ENCODE measurements at regions not wholly inside any gene's neighbourhood (a gene's known extent, or its start where the extent isn't known, plus 50 kb on each side); places are given as distances from the start of the nearest gene placed in this dataset.

DNA sequence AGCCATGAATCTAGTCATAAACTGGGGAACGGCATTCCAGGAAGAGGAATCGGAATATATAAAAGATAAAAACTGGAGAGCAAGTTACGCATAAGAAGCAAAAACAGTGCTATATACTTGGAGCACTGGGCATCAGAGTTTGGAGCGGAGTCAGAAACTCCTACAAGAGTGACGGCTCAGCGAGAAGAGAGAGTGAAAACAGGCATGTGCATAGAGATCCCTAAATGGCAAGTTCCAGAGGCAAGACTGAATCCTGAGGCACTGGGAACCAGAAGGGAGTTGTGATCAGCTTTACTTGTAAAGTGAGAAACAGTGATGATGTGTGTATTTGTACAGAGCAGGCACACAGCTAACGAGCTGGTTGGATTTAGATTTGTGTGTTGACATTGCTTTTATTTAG, 514.4 kb upstream of the TNC start:
- DNase-seq = no peak

DNA sequence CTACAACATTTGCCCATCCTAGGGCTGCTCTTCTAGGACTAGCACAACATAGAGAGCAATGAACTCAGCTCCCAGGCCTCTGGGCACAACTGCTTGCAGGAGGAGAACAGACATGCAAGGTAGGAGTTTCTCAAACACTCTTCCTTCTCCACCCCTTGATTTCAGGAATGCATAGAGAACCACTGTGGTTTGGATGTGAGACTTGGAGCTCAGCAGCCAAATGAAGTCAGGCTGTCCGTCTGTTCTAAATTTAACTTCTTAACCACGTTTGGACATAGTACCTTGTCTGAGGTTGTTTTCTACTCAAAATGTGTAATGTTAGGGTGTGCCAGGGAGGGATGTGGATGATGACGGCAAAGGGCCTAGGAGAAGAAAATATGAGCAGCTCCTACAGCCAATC, 515.1 kb upstream of the TNC start:
- DNase-seq = no peak

DNA sequence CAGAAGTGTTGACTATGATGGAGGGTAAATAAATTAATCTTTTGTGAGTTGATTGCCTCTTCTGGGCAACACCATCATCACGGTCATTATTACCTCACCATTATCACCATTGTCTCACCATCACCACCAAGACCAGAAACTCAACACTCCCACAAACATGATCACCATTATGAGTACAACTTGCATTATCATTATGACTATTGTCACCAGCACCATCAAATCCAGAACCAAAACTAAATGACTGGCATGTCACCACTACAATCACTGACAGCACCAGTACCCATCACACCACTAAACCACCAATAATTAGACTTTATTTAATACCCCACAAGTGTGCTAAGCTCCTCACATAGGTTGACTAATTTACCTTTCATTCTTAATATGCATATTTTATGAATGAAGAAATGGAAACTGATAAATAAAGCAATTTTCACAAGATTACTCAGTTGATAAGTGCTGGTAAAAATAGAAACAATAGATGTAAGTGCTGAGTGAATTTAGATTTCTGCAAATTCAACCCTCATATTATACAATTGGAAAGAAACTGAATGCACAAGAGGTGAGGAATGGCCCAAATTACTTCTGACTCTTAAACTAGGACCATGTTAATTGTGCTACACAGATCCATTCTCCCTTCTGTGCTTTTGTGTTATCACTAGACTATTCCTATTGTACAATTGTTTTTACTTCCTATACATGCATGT, 517.8 kb upstream of the PAPPA start:
- no peak for DNase-seq

DNA sequence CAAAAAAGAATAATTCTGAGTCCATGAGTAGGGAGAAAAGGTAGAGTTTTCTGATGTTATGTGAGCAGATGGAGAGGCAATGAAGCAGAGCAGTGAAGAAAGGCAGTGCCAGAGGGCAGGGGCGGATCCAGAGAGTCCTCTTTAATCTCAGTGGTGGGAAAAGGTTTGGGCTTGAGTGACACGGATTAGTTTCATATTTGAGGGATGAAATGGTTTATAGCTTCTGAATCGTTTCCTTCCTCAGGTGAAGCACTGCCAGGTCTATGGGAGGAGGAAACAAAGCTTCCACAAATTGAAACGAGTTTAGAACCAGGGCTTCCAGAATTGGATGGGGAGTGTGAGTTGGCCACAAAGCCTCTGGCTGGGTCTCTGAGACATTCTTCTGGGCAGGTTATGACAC, 517.0 kb upstream of the PAPPA start:
- DNase-seq = no peak

DNA sequence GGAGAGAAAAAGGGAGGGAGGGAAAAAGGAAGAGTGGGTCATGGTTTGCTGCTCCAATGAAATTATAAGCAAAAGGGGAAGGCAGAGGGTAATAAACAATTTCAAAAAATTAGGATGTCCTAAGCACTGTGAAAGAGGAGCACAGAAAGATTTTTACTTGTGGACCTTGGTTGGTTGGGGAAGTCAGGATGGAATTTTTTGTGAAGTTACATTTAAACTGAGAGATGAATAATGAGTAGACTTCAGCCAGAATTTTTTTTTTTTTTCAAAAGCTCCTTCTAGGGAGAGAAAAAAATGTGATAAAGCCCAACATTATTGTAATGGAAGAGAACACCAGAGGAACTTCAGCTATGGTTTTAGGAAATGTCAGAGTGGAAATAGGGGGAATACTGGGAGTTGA, 515.9 kb upstream of the PAPPA start:
- DNase-seq = no peak

DNA sequence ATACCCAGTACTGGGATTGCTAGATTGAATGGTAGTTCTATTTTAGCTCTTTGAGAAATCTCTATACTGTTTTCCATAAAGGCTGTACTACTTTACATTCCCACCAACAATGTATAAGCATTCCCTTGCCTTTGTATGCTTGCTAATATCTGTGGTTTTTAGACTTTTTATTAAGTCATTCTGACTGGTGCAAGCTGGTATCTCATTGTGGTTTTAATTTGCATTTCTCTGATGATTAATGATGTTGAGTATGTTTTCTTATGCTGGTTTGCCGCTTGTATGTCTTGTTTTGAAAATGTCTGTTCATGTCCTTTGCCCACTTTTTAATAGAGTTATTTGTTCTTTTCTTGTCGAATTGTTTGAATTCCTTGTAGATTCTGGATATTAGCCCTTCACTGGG, 512.7 kb upstream of the PAPPA start:
- no peak for DNase-seq

DNA sequence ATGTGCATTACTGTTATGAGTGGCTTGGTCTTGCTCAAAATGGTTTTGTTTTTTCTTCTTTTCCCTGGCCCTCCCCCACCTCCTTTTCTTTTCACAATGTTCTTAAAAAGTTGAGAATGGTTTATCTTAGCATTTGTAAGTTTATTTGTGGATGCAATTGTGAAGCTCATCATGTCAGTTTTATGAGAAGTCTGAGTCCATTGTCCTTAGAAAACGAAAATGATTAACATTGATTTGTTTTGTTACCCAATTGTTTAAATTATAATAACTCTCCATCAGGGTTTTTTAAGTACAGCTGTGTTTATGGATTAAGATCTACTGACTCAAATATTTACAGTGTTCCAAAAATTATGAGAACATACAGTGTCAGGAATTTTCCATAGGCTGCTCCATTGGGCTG, 511.3 kb upstream of the PAPPA start:
- DNase-seq = no peak

DNA sequence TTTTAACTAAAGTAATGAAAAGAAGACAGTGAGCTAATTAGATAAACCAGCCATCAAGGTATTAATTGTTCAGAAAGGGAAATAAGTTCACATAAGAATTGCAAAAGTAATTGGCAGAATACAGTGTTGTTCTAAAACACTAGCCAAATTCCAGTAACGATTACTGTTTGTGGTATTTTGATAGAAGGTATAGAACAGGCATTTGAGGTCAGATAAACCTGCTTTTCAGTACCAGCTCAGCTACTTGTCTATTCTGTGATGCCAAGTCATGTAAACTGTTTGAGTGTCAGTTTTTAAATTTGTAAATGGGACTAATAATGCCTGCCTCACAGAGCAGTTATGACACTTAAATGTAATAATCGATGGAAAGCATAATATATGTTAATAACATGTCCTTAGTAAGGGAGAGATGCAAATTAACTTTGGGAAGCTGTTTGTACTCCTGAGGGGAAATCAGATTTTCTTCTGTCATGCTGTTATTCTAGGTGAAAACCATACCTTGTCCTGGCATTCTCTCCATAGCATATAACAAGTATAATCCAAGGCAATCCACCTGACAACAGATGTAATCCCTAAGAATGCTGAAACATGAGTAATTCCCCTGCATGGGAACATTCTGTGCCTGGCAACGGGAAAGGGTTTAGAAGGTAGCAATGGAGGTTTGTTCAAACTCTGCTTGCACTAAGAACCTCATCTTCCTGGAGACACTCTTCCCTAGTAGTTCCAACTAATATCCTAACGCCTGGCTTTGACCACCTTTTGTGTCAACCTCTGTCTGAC, 509.5 kb upstream of the PAPPA start:
- no peak for DNase-seq

DNA sequence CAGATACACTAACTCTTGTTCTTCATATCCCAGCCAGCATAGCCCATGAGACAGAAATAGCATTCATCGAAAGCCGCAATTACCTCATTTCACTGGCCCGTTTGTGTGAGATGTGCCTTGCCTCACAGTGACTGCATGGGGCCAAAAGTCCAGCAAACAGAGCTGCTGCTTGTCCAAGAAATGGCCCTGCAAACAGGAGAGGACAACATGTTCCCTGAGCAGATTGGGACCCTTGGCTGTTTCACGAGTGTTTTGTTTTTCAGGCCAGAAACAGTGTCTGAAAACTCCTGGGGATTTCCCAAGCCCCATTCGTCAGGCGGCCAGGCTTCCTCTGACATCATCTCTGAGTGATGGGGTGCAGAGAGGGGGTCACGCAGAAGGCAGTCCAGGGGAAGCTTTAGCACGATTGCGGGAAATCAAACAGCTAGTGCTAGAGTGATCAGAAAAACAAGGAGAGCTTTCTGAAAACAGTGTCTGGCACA, 503.6 kb upstream of the PAPPA start:
- DNase-seq = no peak

DNA sequence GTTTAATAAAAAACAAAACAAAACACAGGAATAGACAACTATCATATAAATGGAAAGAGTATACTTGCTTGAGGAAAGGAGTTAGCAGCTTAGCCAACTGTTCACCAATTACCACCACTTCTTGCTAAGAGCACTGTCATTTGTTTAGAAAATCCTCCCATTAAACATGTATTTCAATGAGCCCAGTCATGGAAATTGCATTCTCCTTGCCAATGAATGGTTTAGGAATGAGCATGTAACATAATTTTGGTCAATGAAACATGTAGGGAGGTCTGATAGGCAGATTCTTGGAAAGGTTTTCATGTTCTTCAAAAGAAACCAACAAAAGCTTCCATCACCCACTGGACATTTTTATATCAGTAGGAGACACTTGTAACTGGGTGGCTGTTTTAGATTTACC, 502.8 kb upstream of the PAPPA start:
- no peak for DNase-seq

DNA sequence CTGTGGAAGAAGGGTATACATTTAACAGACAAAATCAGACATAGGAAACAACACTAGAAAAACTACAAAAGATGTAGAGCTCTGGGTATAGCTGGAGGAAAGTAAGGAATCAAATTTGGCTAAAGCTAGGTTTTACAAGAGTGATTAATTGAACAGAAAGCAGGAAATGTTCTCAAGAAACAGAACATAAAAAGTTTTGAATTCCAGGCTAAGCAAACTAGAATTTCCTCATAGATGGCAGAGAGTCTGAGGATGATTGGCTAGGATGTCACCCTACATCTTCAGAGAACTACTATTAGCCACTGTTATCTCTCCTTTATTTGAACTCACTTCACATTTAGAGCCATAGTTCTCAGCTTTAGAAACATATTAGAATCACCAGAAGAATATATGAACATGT, 502.1 kb upstream of the PAPPA start:
- DNase-seq = no peak

DNA sequence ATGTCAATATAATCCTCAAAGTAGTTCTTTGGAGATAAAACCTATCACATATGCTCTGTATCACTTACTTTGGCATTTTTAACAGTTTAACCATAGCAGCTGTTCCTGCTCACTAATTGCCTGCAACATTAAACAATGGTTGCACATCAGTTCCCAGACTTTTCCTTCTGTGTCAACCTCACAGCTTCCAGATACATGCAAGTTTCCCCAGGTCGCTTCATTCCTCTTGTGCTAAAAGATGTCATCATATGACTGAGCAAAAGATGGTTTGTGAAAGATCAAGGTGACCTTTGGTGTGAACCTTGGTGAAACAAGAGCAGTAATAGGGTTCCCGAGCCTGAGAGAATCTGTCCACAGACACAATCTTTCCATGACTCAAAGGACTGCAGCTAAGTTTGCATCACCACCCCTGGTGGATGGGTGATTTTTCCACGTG, 500.4 kb upstream of the PAPPA start:
- DNase-seq = no peak

DNA sequence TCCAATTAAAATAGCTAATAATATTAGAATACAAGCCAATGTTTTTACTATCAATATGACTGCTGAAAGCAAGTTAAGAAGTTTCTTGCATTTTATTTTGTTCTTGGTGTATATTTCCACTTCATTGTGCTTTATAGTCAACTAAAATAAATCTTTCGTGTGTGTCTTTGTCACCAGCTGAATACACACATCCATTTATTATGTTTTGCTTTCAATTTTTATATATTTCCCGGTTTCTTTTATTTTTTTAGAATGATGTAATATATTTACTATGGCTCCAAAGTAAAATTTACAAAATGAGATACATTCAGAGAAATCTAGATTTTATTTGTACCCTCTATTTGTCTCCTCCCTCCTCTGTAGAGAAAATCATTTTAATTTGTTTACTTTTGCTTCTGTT, 495.9 kb upstream of the PAPPA start:
- DNase-seq = no peak

DNA sequence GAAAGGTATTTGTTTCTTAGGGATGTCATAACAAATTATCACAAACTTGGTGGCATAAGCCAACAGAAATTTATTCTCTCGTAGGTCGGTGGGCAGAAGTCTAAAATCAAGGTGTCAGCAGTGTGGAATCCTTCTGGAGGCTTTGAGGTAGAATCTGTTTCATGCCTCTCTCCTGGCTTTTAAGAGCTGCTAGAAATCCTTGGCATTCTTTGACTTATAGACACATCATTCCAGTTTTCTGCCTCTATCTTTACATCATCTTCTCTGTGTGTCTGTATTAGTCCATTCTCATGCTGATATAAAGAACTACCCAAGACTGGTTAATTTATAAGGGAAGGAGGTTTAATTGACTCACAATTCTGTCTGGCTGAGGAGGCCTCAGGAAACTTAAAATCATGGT, 488.1 kb upstream of the PAPPA start:
- DNase-seq = no peak

DNA sequence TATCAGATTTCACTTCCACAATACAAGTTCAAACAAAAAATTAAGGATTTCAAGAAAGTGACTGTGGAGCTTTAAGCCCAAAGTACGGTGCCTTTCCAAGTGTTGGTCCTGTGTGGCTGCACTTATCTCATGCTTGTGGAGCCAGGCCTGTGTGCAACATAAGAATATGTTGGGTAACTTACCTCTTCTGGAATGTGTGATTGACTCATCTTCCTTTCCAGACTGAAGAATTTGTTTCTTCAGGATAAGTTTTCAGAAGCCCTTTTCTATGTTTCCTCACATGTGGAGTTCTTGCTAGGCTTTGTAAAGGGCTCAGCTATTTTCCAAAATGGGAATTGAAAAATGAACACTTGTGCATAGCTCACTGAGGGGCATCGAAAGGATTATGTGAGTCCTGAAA, 485.1 kb upstream of the PAPPA start:
- no peak for DNase-seq

DNA sequence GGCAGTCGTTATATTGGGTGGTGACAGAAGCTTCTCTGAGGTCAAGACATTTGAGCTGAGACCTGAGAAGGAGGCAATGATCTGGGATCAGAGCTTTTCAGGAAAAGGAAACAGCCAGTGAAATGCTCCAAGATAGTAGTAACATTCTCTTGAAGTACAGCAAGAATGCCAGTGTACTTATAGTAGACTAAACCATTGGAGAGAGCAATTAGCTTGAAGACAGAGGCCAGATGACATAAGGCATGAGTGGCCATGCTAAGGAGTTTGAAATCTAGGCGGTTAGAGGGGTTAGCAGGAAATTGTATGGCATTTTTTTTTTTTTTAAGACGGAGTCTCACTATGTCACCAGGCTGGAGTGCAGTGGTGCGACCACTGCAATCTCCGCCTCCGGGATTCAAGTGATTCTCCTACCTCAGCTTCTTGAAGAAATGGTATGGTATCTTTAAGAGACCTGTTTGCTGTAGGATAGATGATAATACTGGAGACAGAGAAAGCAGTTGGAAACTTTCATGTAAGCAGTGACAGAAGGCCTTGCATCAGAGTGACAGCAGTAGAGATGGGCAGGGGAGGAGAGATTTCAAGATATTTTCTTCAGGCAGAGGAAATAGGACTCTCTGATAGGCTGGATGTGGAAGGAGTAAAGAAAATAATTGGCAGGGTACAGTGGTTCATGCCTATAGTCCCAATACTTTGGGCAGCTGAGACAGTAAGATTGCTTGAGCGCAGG, 482.2 kb upstream of the PAPPA start:
- no peak for DNase-seq

DNA sequence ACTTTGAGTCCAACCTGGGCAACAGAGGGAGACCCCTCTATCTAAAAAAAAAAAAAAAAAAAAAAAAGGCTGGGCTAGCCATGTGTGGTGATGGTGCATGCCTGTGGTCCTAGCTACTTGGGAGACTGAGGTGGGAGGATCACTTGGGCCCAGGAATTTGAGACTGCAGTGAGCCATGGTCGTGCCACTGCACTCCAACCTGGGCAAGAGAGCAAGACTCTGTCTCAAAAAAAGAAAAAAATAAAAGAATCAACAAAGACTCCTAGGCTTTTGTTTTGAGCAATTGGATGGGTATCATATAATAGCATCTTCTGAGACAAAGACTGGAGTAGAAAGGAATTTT, 481.7 kb upstream of the PAPPA start:
- no peak for DNase-seq

DNA sequence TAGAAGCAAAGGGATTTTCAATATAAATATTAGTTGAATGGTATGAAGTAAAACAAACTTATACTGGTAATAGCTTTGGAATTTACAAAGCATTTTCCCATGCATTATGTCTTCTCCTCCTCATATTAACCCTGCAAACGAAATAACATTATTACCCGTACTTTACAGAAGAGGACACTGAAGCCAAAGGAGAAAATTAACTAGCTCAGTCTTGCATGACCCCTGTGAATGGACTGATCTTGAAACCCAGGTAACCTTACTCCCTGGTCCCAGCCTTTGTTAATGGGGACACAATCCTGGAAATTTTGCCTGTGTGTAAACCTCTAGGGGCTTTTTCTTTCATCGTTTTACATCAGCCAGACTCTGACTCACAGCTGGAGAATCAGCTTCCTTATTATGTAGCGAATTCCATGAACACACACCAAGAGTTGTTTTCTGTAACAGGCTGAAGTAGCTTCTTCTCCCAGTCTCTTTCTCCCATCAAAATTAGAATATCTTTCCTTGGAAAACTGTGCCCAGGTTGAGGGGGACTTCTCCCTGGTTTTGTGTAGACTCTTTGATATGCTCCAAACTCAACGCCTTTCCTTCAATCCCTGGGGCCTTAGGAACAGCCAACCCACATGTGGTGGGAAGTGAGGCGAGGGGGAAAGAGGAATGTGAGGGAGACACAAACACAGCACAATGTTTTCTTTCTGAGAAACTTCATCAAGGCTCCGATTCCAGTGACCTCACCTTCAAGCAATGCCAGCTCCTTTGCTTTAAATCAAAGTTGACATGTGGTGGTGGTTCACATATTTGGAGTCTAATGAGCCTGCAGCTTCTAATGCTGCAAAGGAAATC, 480.9 kb upstream of the PAPPA start:
- DNase-seq = no peak

DNA sequence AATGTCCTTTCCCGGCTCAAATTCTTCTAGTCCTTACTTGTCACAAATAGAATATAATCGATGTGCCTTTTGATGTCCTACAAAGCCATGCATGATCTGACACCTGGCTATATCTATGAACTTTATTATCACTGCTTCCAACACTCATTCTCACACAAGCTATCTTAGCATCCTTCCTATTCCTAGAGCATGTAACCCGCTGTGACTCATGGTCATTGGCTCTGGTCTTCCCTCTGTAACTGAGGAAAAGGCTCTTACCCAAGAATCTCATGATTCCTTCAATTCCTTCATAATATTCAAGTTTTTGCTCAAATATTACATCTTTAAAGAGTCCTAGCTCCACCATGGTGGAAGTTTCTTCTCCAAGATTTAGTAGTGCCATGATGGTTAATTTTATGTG, 480.0 kb upstream of the PAPPA start:
- DNase-seq = no peak

DNA sequence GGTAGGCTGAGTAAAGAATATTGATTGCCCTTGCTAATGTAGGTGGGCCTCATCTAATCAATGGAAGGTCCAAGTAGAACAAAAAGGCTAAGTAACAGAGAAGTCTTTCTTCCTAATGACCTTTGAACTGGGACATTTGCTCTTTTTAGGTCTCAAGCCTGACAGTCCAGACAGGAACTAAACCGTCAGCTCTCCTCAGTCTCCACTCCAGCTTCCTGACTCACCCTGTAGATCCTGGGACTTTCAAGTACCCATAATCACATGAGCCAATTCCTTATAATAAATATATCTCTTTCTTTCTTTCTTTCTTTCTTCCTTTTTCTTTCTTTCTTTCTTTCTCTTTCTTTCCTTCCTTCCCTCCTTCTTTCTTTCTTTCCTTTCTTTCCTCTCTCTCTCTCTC, 479.5 kb upstream of the PAPPA start:
- DNase-seq = no peak

DNA sequence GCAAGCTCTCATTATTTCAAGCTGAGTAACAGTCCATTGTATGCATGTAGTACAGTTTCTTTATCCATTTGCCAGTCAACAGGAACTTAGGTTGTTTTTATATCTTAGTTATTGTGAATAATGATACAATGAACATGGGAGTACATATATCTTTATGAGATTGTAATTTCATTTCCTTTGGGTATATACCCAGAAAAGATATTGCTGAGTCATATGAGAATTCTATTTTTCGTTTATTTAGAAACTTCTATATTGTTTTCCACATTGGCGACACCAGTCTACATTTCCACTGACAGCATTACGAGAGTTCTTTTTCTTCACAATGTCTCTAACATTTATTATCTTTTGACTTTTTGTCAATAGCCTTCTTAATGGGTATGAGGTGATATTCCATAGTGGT, 477.8 kb upstream of the PAPPA start:
- no peak for DNase-seq

DNA sequence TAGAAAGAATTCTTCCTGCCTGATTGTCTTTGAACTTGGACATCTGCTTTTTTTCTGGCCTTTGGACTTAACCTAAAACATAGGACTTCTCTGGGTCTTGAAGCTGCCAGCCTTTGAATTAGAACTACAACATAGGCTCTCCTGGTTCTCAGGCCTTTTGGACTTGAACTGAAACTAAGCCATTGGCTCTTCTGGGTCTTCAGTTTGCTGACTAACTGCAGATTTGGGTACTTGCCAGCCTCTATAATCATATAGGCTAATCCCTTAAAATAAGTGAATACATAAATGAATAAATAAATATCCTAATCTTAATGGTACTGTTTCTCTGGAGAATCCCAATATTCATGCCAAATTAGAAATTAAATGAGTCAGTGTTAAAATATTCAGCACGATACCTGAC, 473.4 kb upstream of the PAPPA start:
- no peak for DNase-seq

DNA sequence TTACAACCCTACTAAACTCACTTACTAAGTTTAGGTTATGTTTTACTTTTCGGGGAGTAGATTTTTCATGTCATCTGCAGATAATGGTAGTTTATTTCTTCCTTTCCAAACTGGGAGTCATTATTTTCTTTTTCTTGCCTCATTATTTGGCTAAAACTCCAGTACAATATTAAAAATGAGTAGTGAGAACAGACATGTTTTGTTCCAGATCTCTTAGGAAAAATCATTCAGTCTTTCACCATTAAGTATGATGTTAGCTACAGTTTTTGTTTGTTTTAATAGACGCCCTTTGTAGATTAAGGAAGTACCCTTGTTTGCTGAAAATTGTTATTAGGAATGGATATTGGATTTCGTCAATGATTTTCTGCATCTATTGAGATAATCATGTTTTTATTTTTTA, 472.0 kb upstream of the PAPPA start:
- no peak for DNase-seq
